ENCODE measurements at regions not wholly inside any gene's neighbourhood (a gene's known extent, or its start where the extent isn't known, plus 50 kb on each side); places are given as distances from the start of the nearest gene placed in this dataset.

DNA sequence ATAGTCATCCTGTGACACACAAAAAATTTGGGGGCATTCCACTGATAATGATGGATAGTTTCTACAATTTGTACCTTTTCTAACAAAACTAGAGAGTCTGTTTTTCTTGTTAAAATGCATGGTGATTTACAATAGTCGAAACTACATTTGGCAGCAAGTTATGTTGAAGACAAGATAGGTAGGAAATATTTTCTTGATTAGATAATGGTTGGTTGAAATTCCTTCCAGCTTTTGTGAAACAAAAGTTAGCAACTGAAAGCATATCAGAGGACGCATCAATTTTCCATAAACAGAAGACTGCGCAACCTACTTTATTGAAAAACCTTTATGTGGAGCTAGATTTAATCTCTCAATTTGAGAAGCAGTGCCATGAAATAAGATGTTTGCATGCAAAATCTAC, 155.8 kb upstream of the GLI3 start:
- ATAC-seq (no peak), FAIRE-seq (no peak), DNase-seq (ENCODE audit: extremely low read depth in 1 of 4, low spot score in 3 of 4) (no peak)
- H3K36me3 ChIP-seq (ENCODE audit: control insufficient read depth, insufficient read depth, low read length), result no peaks in the 10 kb centered on the region
- no peaks in the 10 kb centered on the region for H3K4me1 ChIP-seq (replicated peaks in 1 of 2; ENCODE audit: control insufficient read depth in 2 of 2, insufficient read depth in 2 of 2, low read length in 2 of 2)
- no peaks in the 10 kb centered on the region for H3K9me3 ChIP-seq (replicated peaks; ENCODE audit: control insufficient read depth, insufficient read depth, low read depth, low read length)
- no TSS peak for BruUV-seq (replicated peaks)
- WGBS (ENCODE audit: insufficient coverage, low coverage, missing lambda C conversion rate), result 0% methylated on average over 3 of the region's 3 CpGs
- H4K20me1 ChIP-seq (replicated peaks; ENCODE audit: control insufficient read depth, insufficient read depth, low read length), result no peaks in the 10 kb centered on the region
- no peak overlapping the region for H2AFZ ChIP-seq (ENCODE audit: low read depth, low read length)
- no peaks in the 10 kb centered on the region for H3K79me2 ChIP-seq (ENCODE audit: control insufficient read depth, insufficient read depth, low read length)
- H3K4me3 ChIP-seq, result no peak overlapping the region
- no peaks in the 10 kb centered on the region for H3K27me3 ChIP-seq (ENCODE audit: control insufficient read depth in 2 of 2, insufficient read depth in 2 of 2, low read length in 2 of 2)
- no peak overlapping the region for H3K4me2 ChIP-seq (ENCODE audit: insufficient read depth, low read length)
- in situ Hi-C loops (cut with MboI), result no loop called here
- H3K9ac ChIP-seq (ENCODE audit: insufficient read depth in 1 of 2, low read depth in 2 of 2, low read length in 2 of 2), result no peak overlapping the region
- POLR2A ChIA-PET, result no interaction called here
- CTCF ChIA-PET (ENCODE audit: low intra/inter-chr PET ratio), result no interaction called here
- no peaks in the 10 kb centered on the region for H3K9me1 ChIP-seq (ENCODE audit: control insufficient read depth, insufficient read depth, low read length)
- no peak overlapping the region for H3K27ac ChIP-seq (ENCODE audit: extremely low read depth, low read depth, low read length)
- intact Hi-C loops (cut with micrococcal nuclease), result no loop called here
- TF ChIP-seq DEAF1 (CRISPR knock-in tag; IDR thresholded peaks at IDR 0.05) (no peak), SNRNP70 (optimal IDR thresholded peaks at IDR 0.05; ENCODE audit: low read depth, low read length) (no peak), CBX3 (IDR thresholded peaks at IDR 0.05; ENCODE audit: borderline replicate concordance in 1 of 2, low read length in 2 of 2) (no peak), KAT7 (CRISPR knock-in tag; IDR thresholded peaks at IDR 0.05; ENCODE audit: borderline replicate concordance) (no peak)
- TF ChIP-seq, protein P1, sequence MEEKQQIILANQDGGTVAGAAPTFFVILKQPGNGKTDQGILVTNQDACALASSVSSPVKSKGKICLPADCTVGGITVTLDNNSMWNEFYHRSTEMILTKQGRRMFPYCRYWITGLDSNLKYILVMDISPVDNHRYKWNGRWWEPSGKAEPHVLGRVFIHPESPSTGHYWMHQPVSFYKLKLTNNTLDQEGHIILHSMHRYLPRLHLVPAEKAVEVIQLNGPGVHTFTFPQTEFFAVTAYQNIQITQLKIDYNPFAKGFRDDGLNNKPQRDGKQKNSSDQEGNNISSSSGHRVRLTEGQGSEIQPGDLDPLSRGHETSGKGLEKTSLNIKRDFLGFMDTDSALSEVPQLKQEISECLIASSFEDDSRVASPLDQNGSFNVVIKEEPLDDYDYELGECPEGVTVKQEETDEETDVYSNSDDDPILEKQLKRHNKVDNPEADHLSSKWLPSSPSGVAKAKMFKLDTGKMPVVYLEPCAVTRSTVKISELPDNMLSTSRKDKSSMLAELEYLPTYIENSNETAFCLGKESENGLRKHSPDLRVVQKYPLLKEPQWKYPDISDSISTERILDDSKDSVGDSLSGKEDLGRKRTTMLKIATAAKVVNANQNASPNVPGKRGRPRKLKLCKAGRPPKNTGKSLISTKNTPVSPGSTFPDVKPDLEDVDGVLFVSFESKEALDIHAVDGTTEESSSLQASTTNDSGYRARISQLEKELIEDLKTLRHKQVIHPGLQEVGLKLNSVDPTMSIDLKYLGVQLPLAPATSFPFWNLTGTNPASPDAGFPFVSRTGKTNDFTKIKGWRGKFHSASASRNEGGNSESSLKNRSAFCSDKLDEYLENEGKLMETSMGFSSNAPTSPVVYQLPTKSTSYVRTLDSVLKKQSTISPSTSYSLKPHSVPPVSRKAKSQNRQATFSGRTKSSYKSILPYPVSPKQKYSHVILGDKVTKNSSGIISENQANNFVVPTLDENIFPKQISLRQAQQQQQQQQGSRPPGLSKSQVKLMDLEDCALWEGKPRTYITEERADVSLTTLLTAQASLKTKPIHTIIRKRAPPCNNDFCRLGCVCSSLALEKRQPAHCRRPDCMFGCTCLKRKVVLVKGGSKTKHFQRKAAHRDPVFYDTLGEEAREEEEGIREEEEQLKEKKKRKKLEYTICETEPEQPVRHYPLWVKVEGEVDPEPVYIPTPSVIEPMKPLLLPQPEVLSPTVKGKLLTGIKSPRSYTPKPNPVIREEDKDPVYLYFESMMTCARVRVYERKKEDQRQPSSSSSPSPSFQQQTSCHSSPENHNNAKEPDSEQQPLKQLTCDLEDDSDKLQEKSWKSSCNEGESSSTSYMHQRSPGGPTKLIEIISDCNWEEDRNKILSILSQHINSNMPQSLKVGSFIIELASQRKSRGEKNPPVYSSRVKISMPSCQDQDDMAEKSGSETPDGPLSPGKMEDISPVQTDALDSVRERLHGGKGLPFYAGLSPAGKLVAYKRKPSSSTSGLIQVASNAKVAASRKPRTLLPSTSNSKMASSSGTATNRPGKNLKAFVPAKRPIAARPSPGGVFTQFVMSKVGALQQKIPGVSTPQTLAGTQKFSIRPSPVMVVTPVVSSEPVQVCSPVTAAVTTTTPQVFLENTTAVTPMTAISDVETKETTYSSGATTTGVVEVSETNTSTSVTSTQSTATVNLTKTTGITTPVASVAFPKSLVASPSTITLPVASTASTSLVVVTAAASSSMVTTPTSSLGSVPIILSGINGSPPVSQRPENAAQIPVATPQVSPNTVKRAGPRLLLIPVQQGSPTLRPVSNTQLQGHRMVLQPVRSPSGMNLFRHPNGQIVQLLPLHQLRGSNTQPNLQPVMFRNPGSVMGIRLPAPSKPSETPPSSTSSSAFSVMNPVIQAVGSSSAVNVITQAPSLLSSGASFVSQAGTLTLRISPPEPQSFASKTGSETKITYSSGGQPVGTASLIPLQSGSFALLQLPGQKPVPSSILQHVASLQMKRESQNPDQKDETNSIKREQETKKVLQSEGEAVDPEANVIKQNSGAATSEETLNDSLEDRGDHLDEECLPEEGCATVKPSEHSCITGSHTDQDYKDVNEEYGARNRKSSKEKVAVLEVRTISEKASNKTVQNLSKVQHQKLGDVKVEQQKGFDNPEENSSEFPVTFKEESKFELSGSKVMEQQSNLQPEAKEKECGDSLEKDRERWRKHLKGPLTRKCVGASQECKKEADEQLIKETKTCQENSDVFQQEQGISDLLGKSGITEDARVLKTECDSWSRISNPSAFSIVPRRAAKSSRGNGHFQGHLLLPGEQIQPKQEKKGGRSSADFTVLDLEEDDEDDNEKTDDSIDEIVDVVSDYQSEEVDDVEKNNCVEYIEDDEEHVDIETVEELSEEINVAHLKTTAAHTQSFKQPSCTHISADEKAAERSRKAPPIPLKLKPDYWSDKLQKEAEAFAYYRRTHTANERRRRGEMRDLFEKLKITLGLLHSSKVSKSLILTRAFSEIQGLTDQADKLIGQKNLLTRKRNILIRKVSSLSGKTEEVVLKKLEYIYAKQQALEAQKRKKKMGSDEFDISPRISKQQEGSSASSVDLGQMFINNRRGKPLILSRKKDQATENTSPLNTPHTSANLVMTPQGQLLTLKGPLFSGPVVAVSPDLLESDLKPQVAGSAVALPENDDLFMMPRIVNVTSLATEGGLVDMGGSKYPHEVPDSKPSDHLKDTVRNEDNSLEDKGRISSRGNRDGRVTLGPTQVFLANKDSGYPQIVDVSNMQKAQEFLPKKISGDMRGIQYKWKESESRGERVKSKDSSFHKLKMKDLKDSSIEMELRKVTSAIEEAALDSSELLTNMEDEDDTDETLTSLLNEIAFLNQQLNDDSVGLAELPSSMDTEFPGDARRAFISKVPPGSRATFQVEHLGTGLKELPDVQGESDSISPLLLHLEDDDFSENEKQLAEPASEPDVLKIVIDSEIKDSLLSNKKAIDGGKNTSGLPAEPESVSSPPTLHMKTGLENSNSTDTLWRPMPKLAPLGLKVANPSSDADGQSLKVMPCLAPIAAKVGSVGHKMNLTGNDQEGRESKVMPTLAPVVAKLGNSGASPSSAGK (IDR thresholded peaks at IDR 0.05), result no peak

Measured in K562 (cell line).